IMR-90 (cell line): ENCODE measurements at regions not wholly inside any gene's neighbourhood (a gene's known extent, or its start where the extent isn't known, plus 50 kb on each side); places are given as distances from the start of the nearest gene placed in this dataset.

ENCODE experiments used
- ATAC-seq: fragments of 200-7000 bp; cut with Tn5 transposase; 2 replicates; pipeline ENCODE4 v1.9.1; 2020; ENCODE audit warnings: low read depth, mild to moderate bottlenecking, moderate library complexity
- BruUV-seq: library from RNA; stranded (reverse); fragments of 400-500 nt; replicated peaks from 2 replicates; lab custom pipeline; 2021; lab: Mats Ljungman, UMichigan
- CTCF ChIA-PET: fragments of 300-600 bp; formaldehyde crosslinking; extraction: SDS; loops from one replicate; lab custom pipeline; 2021; ENCODE audit warnings: antibody characterized with exemption; lab: Yijun Ruan, JAX
- POLR2A ChIA-PET: fragments of 300-600 bp; sonication (Branson Sonifier 250); formaldehyde crosslinking; loops from one replicate; lab custom pipeline; 2022; ENCODE audit warnings: antibody characterized with exemption; ENCODE audit not compliant: unreplicated experiment; lab: Charles Lee
- DNase-seq: peaks from one replicate; pipeline ENCODE4 v3.0.0; 2013
- H2AFZ ChIP-seq: replicated peaks from 2 replicates; pipeline ENCODE3; 2013; ENCODE audit warnings: low read length, mild to moderate bottlenecking; ENCODE audit not compliant: poor library complexity
- H2AK5ac ChIP-seq: 2 replicates; pipeline ENCODE4 v1.6.1; 2013; ENCODE audit warnings: low read depth, low read length, inconsistent platforms
- H2AK9ac ChIP-seq: replicated peaks from 2 replicates; pipeline ENCODE3; 2013; ENCODE audit warnings: mild to moderate bottlenecking, low read depth, low read length, moderate library complexity; ENCODE audit not compliant: poor library complexity
- H2BK120ac ChIP-seq: 2 replicates; pipeline ENCODE4 v1.6.1; 2013; ENCODE audit warnings: low read depth, low read length, inconsistent platforms
- H2BK15ac ChIP-seq: 3 replicates; pipeline ENCODE4 v1.6.1; 2013; ENCODE audit warnings: low read depth, low read length, inconsistent platforms
- H2BK20ac ChIP-seq: 2 replicates; pipeline ENCODE4 v1.6.1; 2013; ENCODE audit warnings: low read depth, mild to moderate bottlenecking, inconsistent platforms, low read length, moderate library complexity
- H2BK5ac ChIP-seq: 2 replicates; pipeline ENCODE4 v1.6.1; 2013; ENCODE audit warnings: mild to moderate bottlenecking, low read depth, low read length, inconsistent platforms; ENCODE audit not compliant: poor library complexity, severe bottlenecking
- H3K14ac ChIP-seq: replicated peaks from 2 replicates; pipeline ENCODE4 v1.6.1; 2013; ENCODE audit warnings: low read depth, low read length, inconsistent platforms
- H3K18ac ChIP-seq: 2 replicates; pipeline ENCODE4 v1.6.1; 2013; ENCODE audit warnings: low read depth, low read length, control low read depth
- H3K23ac ChIP-seq: 2 replicates; pipeline ENCODE4 v1.6.1; 2013; ENCODE audit warnings: low read depth, low read length, inconsistent platforms
- H3K27ac ChIP-seq: 2 replicates; pipeline ENCODE4 v1.5.1; 2013; ENCODE audit warnings: mild to moderate bottlenecking, control low read depth, low read length; ENCODE audit not compliant: insufficient read depth
- H3K27me3 ChIP-seq: 2 replicates; pipeline ENCODE4 v1.6.1; 2013; ENCODE audit warnings: low read length; ENCODE audit not compliant: control insufficient read depth, insufficient read depth
- H3K36me3 ChIP-seq: 2 replicates; pipeline ENCODE4 v1.6.1; 2013; ENCODE audit warnings: low read length, mixed read lengths; ENCODE audit not compliant: control insufficient read depth, insufficient read depth
- H3K4ac ChIP-seq: 2 replicates; pipeline ENCODE4 v1.6.1; 2013; ENCODE audit warnings: low read depth, low read length, inconsistent platforms
- H3K4me1 ChIP-seq: 2 replicates; pipeline ENCODE4 v1.6.1; 2013; ENCODE audit warnings: low read length, mixed read lengths; ENCODE audit not compliant: control insufficient read depth, insufficient read depth
- H3K4me2 ChIP-seq: 2 replicates; pipeline ENCODE4 v1.6.1; 2013; ENCODE audit warnings: low read depth, mild to moderate bottlenecking, control low read depth, low read length, moderate library complexity
- H3K4me3 ChIP-seq: 2 replicates; pipeline ENCODE4 v1.5.1; 2013; ENCODE audit warnings: low read depth, mild to moderate bottlenecking, control low read depth, low read length, moderate library complexity; ENCODE audit not compliant: insufficient read depth
- H3K56ac ChIP-seq: 2 replicates; pipeline ENCODE4 v1.6.1; 2013; ENCODE audit warnings: low read length, inconsistent platforms; ENCODE audit not compliant: insufficient read depth; ENCODE audit errors: extremely low read depth
- H3K79me1 ChIP-seq, 2 experiments: 2 replicates each; pipeline ENCODE4 v1.6.1; 2013; ENCODE audit warnings: low read length in 2 of 2, inconsistent platforms in 1 of 2, low read depth in 1 of 2
- H3K9ac ChIP-seq: 2 replicates; pipeline ENCODE4 v1.6.1; 2013; ENCODE audit warnings: low read depth, low read length, control low read depth
- H3K9me1 ChIP-seq: 2 replicates; pipeline ENCODE4 v1.6.1; 2013; ENCODE audit warnings: low read length, inconsistent platforms; ENCODE audit not compliant: insufficient read depth
- H3K9me3 ChIP-seq: 2 replicates; pipeline ENCODE4 v1.6.1; 2013; ENCODE audit warnings: low read length; ENCODE audit not compliant: control insufficient read depth, insufficient read depth
- H4K20me1 ChIP-seq: 2 replicates; pipeline ENCODE4 v1.6.1; 2013; ENCODE audit warnings: low read length, inconsistent platforms; ENCODE audit not compliant: insufficient read depth
- H4K5ac ChIP-seq: 2 replicates; pipeline ENCODE4 v1.6.1; 2013; ENCODE audit warnings: mild to moderate bottlenecking, low read depth, low read length, control low read depth
- H4K8ac ChIP-seq, 2 experiments: 2 replicates each; pipeline ENCODE4 v1.6.1; 2013; ENCODE audit warnings: low read depth in 2 of 2, low read length in 2 of 2, control low read depth in 1 of 2, inconsistent platforms in 1 of 2
- H4K91ac ChIP-seq: 2 replicates; pipeline ENCODE4 v1.6.1; 2013; ENCODE audit warnings: low read depth, low read length, inconsistent platforms; ENCODE audit not compliant: insufficient read depth
- BHLHE40 ChIP-seq: fragments of 150-350 bp; IDR thresholded peaks from 2 replicates; pipeline ENCODE4 v1.6.1; 2016; ENCODE audit warnings: mild to moderate bottlenecking, low read depth, low read length
- CEBPB ChIP-seq: IDR thresholded peaks from 2 replicates; pipeline ENCODE4 v1.6.1; 2012; ENCODE audit warnings: low read depth, low read length, improper control_type of control experiment
- CHD1 ChIP-seq: IDR thresholded peaks from 2 replicates; pipeline ENCODE4 v1.6.1; 2012; ENCODE audit warnings: low read depth, low read length, improper control_type of control experiment
- FOS ChIP-seq: fragments of 150-350 bp; IDR thresholded peaks from 2 replicates; pipeline ENCODE4 v1.6.1; 2016; ENCODE audit warnings: low read depth, low read length
- MAFK ChIP-seq: IDR thresholded peaks from 2 replicates; pipeline ENCODE4 v1.6.1; 2012; ENCODE audit warnings: low read depth, low read length, improper control_type of control experiment
- MAZ ChIP-seq: IDR thresholded peaks from 2 replicates; pipeline ENCODE4 v1.6.1; 2012; ENCODE audit warnings: low read depth, mild to moderate bottlenecking, low read length, improper control_type of control experiment, moderate library complexity, borderline replicate concordance
- MXI1 ChIP-seq: IDR thresholded peaks from 2 replicates; pipeline ENCODE4 v1.6.1; 2012; ENCODE audit warnings: low read depth, mild to moderate bottlenecking, low read length, moderate library complexity, borderline replicate concordance
- NFE2L2 ChIP-seq: fragments of 150-350 bp; IDR thresholded peaks from 2 replicates; pipeline ENCODE4 v1.6.1; 2016; ENCODE audit warnings: low read depth, mild to moderate bottlenecking, low read length
- POLR2A ChIP-seq: IDR thresholded peaks from 2 replicates; pipeline ENCODE4 v1.6.1; 2012; ENCODE audit warnings: mild to moderate bottlenecking, low read depth, low read length
- RAD21 ChIP-seq: IDR thresholded peaks from 2 replicates; pipeline ENCODE4 v1.6.1; 2012; ENCODE audit warnings: low read length, improper control_type of control experiment
- RCOR1 ChIP-seq: IDR thresholded peaks from 2 replicates; pipeline ENCODE4 v1.6.1; 2012; ENCODE audit warnings: mild to moderate bottlenecking, low read length, improper control_type of control experiment; ENCODE audit not compliant: insufficient replicate concordance
- RFX5 ChIP-seq: IDR thresholded peaks from 2 replicates; pipeline ENCODE4 v1.8.0; 2012; ENCODE audit warnings: low read depth, mild to moderate bottlenecking, low read length, moderate library complexity
- SMC3 ChIP-seq: fragments of 150-350 bp; IDR thresholded peaks from 2 replicates; pipeline ENCODE4 v1.6.1; 2016; ENCODE audit warnings: low read depth, mild to moderate bottlenecking, antibody characterized with exemption, low read length, moderate library complexity
- WGBS, 2 experiments: methylation state at CpG; one replicate each; pipeline versions ENCODE4 v1.1.5 to v1.1.7; 2013; ENCODE audit warnings: missing lambda C conversion rate in 2 of 2; ENCODE audit not compliant: insufficient read length in 1 of 2; ENCODE audit errors: extremely low coverage in 2 of 2; 5-methylcytosine and 5-hydroxymethylcytosine counted together
- dilution Hi-C: fragments of 300-500 bp; cut with HindIII; formaldehyde crosslinking; loops from one replicate; pipeline ENCODE4 v1.14.3; 2018; ENCODE audit warnings: low sequenced_read_pairs; ENCODE audit not compliant: unreplicated experiment
- in situ Hi-C: fragments of 300-500 bp; cut with MboI; formaldehyde crosslinking; loops from 3 replicates; pipeline ENCODE4 v1.14.3; 2019; ENCODE audit warnings: low sequenced_read_pairs, inconsistent platforms, mixed read lengths
- intact Hi-C: fragments of 100-400 bp; cut with micrococcal nuclease; formaldehyde crosslinking; loops from 2 replicates; pipeline ENCODE4 v1.10.0; 2022
- TF ChIP-seq, protein P1 (sequence below): fragments of 150-350 bp; IDR thresholded peaks from 2 replicates; pipeline ENCODE4 v1.6.1; 2017; ENCODE audit warnings: mild to moderate bottlenecking, antibody characterized with exemption, low read length, low read depth
- TF ChIP-seq, protein P2 (sequence below): fragments of 150-350 bp; IDR thresholded peaks from 2 replicates; pipeline ENCODE4 v1.6.1; 2016; ENCODE audit warnings: low read depth, mild to moderate bottlenecking, low read length, moderate library complexity, borderline replicate concordance
- TF ChIP-seq, protein P3 (sequence below): conservative IDR thresholded peaks from 2 replicates; pipeline ENCODE4 v1.5.1; 2012; ENCODE audit warnings: mild to moderate bottlenecking, low read depth, low read length, improper control_type of control experiment

DNA sequence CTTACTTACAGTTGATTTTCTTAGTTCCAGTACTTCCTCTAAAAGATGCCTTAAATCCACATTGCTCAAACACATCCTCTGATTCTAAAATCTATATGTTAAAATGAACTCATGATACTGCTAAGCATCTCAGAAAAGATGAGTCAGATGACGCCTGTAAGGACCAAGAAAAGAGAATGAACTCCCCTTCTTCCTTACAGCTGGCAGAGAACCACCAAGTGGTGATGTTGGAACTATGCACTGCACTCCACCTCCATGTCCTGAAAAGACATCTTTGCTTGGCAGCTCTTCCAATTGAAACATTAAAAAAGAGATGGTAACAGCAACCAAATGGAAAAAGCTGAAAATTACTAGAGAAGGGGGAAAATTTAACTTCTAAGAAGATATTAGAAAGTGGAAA, 648.8 kb downstream of the PTPRC start:
- Histone ChIP-seq H3K4me1 (peaks cover 2% of the 10 kb centered on the region; the same call in 1 of the 2 replicates), H3K79me1 (no peaks in the 10 kb centered on the region), H3K4ac (no peak overlapping the region), H4K8ac (no peak overlapping the region), H3K9me1 (no peaks in the 10 kb centered on the region), H3K9ac (no peak overlapping the region), H2AK5ac (no peak overlapping the region), H2AK9ac (no peak overlapping the region), H3K56ac (no peak overlapping the region), H2BK15ac (no peak overlapping the region; the same call in 2 of the 3 replicates), H4K5ac (no peak overlapping the region), H4K91ac (no peak overlapping the region), H3K18ac (no peak overlapping the region), H3K14ac (no peak overlapping the region), H2BK20ac (no peak overlapping the region), H3K23ac (no peak overlapping the region), H2BK120ac (no peak overlapping the region), H3K4me2 (no peak overlapping the region), H3K27ac (no peak overlapping the region), H3K27me3 (no peaks in the 10 kb centered on the region), H2AFZ (no peak overlapping the region), H2BK5ac (no peak overlapping the region), H3K36me3 (no peaks in the 10 kb centered on the region), H3K4me3 (no peak overlapping the region), H3K9me3 (no peaks in the 10 kb centered on the region), H4K20me1 (no peaks in the 10 kb centered on the region)
- in situ Hi-C loops: no loop called here
- intact Hi-C loops: no loop called here
- CTCF ChIA-PET: no interaction called here
- DNase-seq (peak; percentile 27), ATAC-seq (no peak)
- WGBS, 2 experiments: no CpG with 5 or more reads among the region's 1 CpG
- BruUV-seq: no TSS peak
- POLR2A ChIA-PET: no interaction called here
- TF ChIP-seq, protein P1, sequence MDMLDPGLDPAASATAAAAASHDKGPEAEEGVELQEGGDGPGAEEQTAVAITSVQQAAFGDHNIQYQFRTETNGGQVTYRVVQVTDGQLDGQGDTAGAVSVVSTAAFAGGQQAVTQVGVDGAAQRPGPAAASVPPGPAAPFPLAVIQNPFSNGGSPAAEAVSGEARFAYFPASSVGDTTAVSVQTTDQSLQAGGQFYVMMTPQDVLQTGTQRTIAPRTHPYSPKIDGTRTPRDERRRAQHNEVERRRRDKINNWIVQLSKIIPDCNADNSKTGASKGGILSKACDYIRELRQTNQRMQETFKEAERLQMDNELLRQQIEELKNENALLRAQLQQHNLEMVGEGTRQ: no peak
- TF ChIP-seq, protein P2, sequence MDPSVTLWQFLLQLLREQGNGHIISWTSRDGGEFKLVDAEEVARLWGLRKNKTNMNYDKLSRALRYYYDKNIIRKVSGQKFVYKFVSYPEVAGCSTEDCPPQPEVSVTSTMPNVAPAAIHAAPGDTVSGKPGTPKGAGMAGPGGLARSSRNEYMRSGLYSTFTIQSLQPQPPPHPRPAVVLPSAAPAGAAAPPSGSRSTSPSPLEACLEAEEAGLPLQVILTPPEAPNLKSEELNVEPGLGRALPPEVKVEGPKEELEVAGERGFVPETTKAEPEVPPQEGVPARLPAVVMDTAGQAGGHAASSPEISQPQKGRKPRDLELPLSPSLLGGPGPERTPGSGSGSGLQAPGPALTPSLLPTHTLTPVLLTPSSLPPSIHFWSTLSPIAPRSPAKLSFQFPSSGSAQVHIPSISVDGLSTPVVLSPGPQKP: no peak
- TF ChIP-seq RCOR1 (no peak), CHD1 (no peak), RAD21 (no peak), FOS (no peak), POLR2A (no peak), SMC3 (no peak), NFE2L2 (no peak), MAFK (no peak), MXI1 (no peak), CEBPB (no peak), MAZ (no peak), RFX5 (no peak), BHLHE40 (no peak)
- TF ChIP-seq, protein P3, sequence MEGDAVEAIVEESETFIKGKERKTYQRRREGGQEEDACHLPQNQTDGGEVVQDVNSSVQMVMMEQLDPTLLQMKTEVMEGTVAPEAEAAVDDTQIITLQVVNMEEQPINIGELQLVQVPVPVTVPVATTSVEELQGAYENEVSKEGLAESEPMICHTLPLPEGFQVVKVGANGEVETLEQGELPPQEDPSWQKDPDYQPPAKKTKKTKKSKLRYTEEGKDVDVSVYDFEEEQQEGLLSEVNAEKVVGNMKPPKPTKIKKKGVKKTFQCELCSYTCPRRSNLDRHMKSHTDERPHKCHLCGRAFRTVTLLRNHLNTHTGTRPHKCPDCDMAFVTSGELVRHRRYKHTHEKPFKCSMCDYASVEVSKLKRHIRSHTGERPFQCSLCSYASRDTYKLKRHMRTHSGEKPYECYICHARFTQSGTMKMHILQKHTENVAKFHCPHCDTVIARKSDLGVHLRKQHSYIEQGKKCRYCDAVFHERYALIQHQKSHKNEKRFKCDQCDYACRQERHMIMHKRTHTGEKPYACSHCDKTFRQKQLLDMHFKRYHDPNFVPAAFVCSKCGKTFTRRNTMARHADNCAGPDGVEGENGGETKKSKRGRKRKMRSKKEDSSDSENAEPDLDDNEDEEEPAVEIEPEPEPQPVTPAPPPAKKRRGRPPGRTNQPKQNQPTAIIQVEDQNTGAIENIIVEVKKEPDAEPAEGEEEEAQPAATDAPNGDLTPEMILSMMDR: no peak
- dilution Hi-C loops: no loop called here
